IPS DF 6.9 (cell line): ENCODE measurements at regions not wholly inside any gene's neighbourhood (a gene's known extent, or its start where the extent isn't known, plus 50 kb on each side); places are given as distances from the start of the nearest gene placed in this dataset.

Experiments
- DNase-seq: peaks from one replicate; pipeline ENCODE4 v3.0.0-alpha.2; 2013; ENCODE audit warnings: low read depth, low spot score
- H3K27ac ChIP-seq: one replicate; pipeline ENCODE4 v1.5.1; 2013; ENCODE audit warnings: low read length, control low read depth
- H3K27me3 ChIP-seq: 2 replicates; pipeline ENCODE4 v1.6.1; 2013; ENCODE audit warnings: mild to moderate bottlenecking, low read length; ENCODE audit not compliant: control insufficient read depth, insufficient read depth
- H3K36me3 ChIP-seq: 2 replicates; pipeline ENCODE4 v1.6.1; 2013; ENCODE audit warnings: low read length; ENCODE audit not compliant: control insufficient read depth, insufficient read depth
- H3K4me1 ChIP-seq: 2 replicates; pipeline ENCODE4 v1.6.1; 2013; ENCODE audit warnings: low read length; ENCODE audit not compliant: control insufficient read depth, insufficient read depth
- H3K4me3 ChIP-seq: 2 replicates; pipeline ENCODE4 v1.5.1; 2013; ENCODE audit warnings: mild to moderate bottlenecking, low read length
- H3K9me3 ChIP-seq: 2 replicates; pipeline ENCODE4 v1.6.1; 2013; ENCODE audit warnings: low read length, inconsistent platforms; ENCODE audit not compliant: control insufficient read depth, insufficient read depth
- WGBS: extraction: QIAGEN DNeasy Blood & Tissue Kit; methylation state at CpG from one replicate; pipeline ENCODE4 v1.1.7; 2013; ENCODE audit warnings: mixed read lengths, missing lambda C conversion rate; ENCODE audit not compliant: insufficient read length, insufficient coverage; 5-methylcytosine and 5-hydroxymethylcytosine counted together

DNA sequence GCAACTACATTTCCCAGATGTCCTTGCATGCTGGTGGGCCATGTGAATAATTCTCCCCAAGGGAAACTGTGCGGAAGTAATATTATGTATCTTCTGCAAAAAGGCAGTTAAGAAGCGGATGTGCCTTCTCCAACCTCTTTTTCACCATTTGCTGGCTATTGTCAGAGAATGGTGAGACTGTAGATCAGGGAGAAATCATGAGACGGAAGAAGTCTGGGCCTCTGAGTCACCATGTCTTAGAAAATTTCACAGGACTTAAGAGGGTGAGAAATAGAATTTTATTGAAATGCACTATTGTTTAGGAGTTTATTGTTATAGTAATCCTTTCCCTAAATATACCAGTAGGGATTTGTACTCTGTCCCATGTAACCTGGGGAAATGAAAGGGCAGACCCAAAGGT lies 298.7 kb upstream of the ZC3H12C start:
- no peak overlapping the region for H3K27ac ChIP-seq
- H3K9me3 ChIP-seq = no peaks in the 10 kb centered on the region
- H3K27me3 ChIP-seq = no peaks in the 10 kb centered on the region
- H3K4me1 ChIP-seq = no peaks in the 10 kb centered on the region
- no peak for DNase-seq
- no CpG with 5 or more reads among the region's 3 CpGs for WGBS
- H3K36me3 ChIP-seq = no peaks in the 10 kb centered on the region
- H3K4me3 ChIP-seq = no peak overlapping the region

GRCh38 chr11:109795234-109795633 lies 298.0 kb upstream of the ZC3H12C start:
- DNase-seq = no peak
- WGBS = no CpG with 5 or more reads among the region's 4 CpGs

GRCh38 chr11:109796253-109796652 lies 296.9 kb upstream of the ZC3H12C start:
- no peak for DNase-seq
- Histone ChIP-seq H3K9me3 (no peaks in the 10 kb centered on the region), H3K4me1 (no peaks in the 10 kb centered on the region), H3K27ac (no peak overlapping the region), H3K27me3 (no peaks in the 10 kb centered on the region), H3K4me3 (no peak overlapping the region), H3K36me3 (no peaks in the 10 kb centered on the region)
- WGBS = no CpG with 5 or more reads among the region's 2 CpGs

More at GRCh38 chr11:109795234-109795633, 298.0 kb upstream of the ZC3H12C start:
- Histone ChIP-seq H3K9me3 (no peaks in the 10 kb centered on the region), H3K27me3 (no peaks in the 10 kb centered on the region), H3K4me1 (no peaks in the 10 kb centered on the region), H3K4me3 (no peak overlapping the region), H3K27ac (no peak overlapping the region), H3K36me3 (no peaks in the 10 kb centered on the region)

GRCh38 chr11:109798521-109798920 lies 294.7 kb upstream of the ZC3H12C start:
- H3K27me3 ChIP-seq = no peaks in the 10 kb centered on the region
- WGBS = no CpG with 5 or more reads among the region's 1 CpG
- H3K9me3 ChIP-seq = no peaks in the 10 kb centered on the region
- DNase-seq = no peak
- H3K4me3 ChIP-seq = no peak overlapping the region
- no peaks in the 10 kb centered on the region for H3K4me1 ChIP-seq
- H3K36me3 ChIP-seq = no peaks in the 10 kb centered on the region
- H3K27ac ChIP-seq = no peak overlapping the region

DNA sequence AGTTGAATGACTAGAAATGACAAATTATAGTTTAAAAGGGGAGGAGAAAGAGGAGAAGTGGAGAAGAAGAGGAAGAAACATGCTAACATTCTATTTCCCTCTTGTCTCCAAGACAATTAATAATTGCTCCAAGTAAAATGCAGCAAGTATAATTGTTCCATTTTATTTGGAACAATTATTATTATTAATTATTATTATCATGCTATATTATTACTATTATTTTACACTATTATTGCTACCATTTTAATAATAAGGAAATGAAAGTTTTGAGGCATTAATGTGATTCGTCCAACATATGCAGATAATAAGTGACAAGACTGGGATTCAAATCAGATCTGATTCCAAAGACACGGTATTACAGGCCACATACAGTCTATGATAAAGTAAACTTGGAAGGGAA lies 293.6 kb upstream of the ZC3H12C start:
- Histone ChIP-seq H3K4me1 (no peaks in the 10 kb centered on the region), H3K9me3 (no peaks in the 10 kb centered on the region), H3K27me3 (no peaks in the 10 kb centered on the region), H3K4me3 (no peak overlapping the region), H3K27ac (no peak overlapping the region), H3K36me3 (no peaks in the 10 kb centered on the region)
- no CpG with 5 or more reads among the region's 2 CpGs for WGBS
- DNase-seq = no peak

GRCh38 chr11:109804911-109805310 lies 288.3 kb upstream of the ZC3H12C start:
- DNase-seq = no peak
- Histone ChIP-seq H3K36me3 (no peaks in the 10 kb centered on the region), H3K4me1 (no peaks in the 10 kb centered on the region), H3K4me3 (no peak overlapping the region), H3K27ac (no peak overlapping the region), H3K9me3 (no peaks in the 10 kb centered on the region), H3K27me3 (no peaks in the 10 kb centered on the region)
- WGBS = no CpG with 5 or more reads among the region's 1 CpG

DNA sequence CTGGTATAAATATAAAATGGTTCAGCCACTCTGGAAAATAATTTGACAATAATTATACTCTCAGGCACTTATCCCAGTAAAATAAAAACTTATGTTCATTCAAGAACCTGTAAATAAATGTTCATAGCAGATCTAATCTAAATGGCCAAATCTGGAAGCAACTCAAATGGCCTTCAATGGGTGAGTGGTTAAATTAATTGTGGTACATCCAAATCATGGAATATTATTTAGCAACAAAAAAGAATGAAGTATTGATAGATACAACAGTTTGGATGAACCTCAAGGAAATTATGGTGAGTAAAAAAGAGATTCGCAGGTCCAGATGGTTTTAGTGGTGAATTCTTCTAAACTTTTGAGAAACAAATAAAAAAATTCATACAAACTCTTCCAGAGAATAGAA lies 287.0 kb upstream of the ZC3H12C start:
- no peak overlapping the region for H3K27ac ChIP-seq
- no peak overlapping the region for H3K4me3 ChIP-seq
- H3K36me3 ChIP-seq = no peaks in the 10 kb centered on the region
- DNase-seq = no peak
- H3K4me1 ChIP-seq = no peaks in the 10 kb centered on the region
- no CpG with 5 or more reads among the region's 1 CpG for WGBS
- H3K9me3 ChIP-seq = no peaks in the 10 kb centered on the region
- H3K27me3 ChIP-seq = no peaks in the 10 kb centered on the region

- WGBS = no CpG with 5 or more reads among the region's 1 CpG
These were observed 284.6 kb upstream of the ZC3H12C start for GRCh38 chr11:109808569-109808968.

GRCh38 chr11:109814824-109815223 lies 278.4 kb upstream of the ZC3H12C start:
- no peaks in the 10 kb centered on the region for H3K36me3 ChIP-seq
- no peak overlapping the region for H3K27ac ChIP-seq
- no peaks in the 10 kb centered on the region for H3K4me1 ChIP-seq
- no peaks in the 10 kb centered on the region for H3K27me3 ChIP-seq
- no peaks in the 10 kb centered on the region for H3K9me3 ChIP-seq
- no CpG with 5 or more reads among the region's 2 CpGs for WGBS
- H3K4me3 ChIP-seq = no peak overlapping the region
- DNase-seq = no peak

More at GRCh38 chr11:109808569-109808968, 284.6 kb upstream of the ZC3H12C start:
- H3K9me3 ChIP-seq = no peaks in the 10 kb centered on the region
- H3K4me3 ChIP-seq = no peak overlapping the region
- no peak overlapping the region for H3K27ac ChIP-seq
- H3K27me3 ChIP-seq = no peaks in the 10 kb centered on the region
- DNase-seq = no peak
- no peaks in the 10 kb centered on the region for H3K36me3 ChIP-seq
- H3K4me1 ChIP-seq = no peaks in the 10 kb centered on the region

DNA sequence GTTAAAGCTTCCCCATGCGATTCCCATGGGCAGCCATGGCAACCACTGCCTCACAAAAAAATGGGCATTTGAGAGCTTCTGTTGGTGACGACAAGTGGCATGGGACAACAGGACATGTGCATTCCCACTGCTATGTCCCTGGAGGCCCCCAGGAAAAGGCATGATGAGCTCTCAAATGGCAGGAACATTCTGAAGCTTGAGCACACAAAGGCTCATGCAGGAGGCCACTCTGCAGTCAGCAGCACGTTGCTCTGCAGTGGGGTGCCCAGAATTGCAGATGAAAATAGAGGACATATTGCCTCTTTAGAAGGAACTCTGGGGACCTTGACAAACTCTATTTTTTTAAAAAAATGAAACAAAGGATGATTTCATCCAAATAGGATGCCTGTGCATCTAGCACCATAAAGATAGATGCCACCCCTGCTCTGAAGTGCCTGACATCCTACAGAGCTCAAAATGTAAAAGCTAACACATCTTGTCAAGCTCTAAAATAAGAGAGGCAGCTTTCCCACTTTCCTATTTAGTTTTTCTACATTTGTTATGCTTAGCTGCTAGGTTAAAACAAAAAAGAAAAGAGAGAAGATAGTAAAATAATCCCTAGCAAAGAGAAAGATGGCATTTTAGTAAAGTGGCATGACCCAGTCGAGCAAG lies 277.6 kb upstream of the ZC3H12C start:
- no peaks in the 10 kb centered on the region for H3K27me3 ChIP-seq
- no peaks in the 10 kb centered on the region for H3K9me3 ChIP-seq
- no CpG with 5 or more reads among the region's 4 CpGs for WGBS

GRCh38 chr11:109818290-109818689 lies 274.9 kb upstream of the ZC3H12C start:
- DNase-seq = no peak
- H3K9me3 ChIP-seq = no peaks in the 10 kb centered on the region
- no peaks in the 10 kb centered on the region for H3K4me1 ChIP-seq
- H3K36me3 ChIP-seq = no peaks in the 10 kb centered on the region
- H3K4me3 ChIP-seq = no peak overlapping the region
- no CpG with 5 or more reads among the region's 10 CpGs for WGBS
- H3K27ac ChIP-seq = no peak overlapping the region
- H3K27me3 ChIP-seq = no peaks in the 10 kb centered on the region

More for the DNA sequence above, 277.6 kb upstream of the ZC3H12C start:
- H3K27ac ChIP-seq = no peak overlapping the region
- H3K4me1 ChIP-seq = no peaks in the 10 kb centered on the region
- no peaks in the 10 kb centered on the region for H3K36me3 ChIP-seq
- no peak for DNase-seq
- no peak overlapping the region for H3K4me3 ChIP-seq
